HG03442 (cell line): ENCODE measurements at regions not wholly inside any gene's neighbourhood (a gene's known extent, or its start where the extent isn't known, plus 50 kb on each side); places are given as distances from the start of the nearest gene placed in this dataset.
"Not testable (repeated sequence)": the region's sequence is repeated elsewhere in the genome, so short reads cannot be mapped to it uniquely, and the experiment has no call there.

ENCODE experiments used
- ATAC-seq: cut with Tn5 transposase; IDR thresholded peaks from one replicate; pipeline ENCODE4 v1.9.1; 2021; ENCODE audit warnings: mild to moderate bottlenecking, moderate library complexity; ENCODE audit not compliant: unreplicated experiment

DNA sequence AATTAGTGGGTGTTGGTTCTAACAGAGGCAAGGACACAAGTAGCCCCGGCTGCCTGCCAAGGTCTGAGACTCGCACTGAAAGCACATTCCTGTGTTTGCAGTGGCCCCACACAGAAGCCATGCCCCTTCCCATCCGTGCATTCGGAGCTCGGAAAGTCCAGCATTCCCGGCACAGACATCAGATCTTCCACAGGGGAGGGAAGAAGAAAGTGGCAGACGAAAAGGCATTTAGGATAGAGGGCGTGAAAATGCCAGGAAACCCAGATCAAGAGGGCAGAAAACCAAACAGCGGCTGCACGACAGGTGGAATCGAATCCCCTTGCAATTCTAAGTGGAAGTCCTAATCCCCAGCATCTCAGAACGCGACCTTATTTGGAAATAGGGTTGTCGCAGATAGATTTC lies 105.5 kb upstream of the ASB18 start:
- no peak for ATAC-seq

- ATAC-seq: no peak
Observed at GRCh38 chr2:236370847-236371409, 106.7 kb upstream of the ASB18 start.

GRCh38 chr2:236375973-236376476 lies 111.8 kb upstream of the ASB18 start:
- no peak for ATAC-seq

- no peak for ATAC-seq
Observed at GRCh38 chr2:236376566-236377244, 112.5 kb upstream of the ASB18 start.

DNA sequence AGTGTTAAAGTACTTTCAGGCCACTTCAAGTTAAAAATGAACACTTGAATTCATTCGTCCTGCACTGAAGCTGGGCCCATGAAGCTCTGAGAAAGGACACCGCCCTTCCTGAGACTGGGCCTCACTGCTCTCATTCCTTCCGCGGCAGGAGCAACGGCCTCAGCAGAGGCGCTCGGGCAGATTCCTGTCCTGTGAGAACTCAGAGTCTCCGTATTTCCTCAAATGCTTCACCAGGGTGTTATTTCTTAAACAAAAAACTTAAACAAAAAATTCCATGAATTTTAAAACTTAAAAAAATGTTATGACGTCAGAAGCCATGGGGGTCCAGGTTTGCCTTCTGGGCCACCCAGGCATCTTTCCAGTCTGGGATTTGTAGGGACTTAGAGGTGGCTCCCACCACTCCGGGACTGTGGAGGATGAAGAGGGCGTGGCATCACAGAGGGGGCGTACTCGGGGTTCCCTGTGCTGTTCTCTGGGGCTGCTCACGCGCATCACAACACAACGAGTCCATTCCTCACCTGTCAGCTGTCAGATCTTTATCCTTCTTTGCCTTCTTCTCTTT lies 115.9 kb upstream of the ASB18 start:
- no peak for ATAC-seq

DNA sequence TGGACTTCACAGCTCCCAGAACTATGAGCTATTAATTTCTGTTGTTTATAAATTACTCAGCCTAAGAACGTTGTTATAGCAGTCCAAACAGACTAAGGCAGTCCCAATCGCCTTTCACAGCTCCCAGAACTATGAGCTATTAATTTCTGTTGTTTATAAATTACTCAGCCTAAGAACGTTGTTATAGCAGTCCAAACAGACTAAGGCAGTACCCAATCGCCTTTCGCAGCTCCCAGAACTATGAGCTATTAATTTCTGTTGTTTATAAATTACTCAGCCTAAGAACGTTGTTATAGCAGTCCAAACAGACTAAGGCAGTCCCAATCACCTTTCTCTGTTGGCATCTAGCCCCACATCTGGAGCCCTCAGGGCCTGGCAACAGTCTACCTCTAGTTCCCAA lies 117.0 kb upstream of the ASB18 start:
- ATAC-seq: not testable (repeated sequence)

DNA sequence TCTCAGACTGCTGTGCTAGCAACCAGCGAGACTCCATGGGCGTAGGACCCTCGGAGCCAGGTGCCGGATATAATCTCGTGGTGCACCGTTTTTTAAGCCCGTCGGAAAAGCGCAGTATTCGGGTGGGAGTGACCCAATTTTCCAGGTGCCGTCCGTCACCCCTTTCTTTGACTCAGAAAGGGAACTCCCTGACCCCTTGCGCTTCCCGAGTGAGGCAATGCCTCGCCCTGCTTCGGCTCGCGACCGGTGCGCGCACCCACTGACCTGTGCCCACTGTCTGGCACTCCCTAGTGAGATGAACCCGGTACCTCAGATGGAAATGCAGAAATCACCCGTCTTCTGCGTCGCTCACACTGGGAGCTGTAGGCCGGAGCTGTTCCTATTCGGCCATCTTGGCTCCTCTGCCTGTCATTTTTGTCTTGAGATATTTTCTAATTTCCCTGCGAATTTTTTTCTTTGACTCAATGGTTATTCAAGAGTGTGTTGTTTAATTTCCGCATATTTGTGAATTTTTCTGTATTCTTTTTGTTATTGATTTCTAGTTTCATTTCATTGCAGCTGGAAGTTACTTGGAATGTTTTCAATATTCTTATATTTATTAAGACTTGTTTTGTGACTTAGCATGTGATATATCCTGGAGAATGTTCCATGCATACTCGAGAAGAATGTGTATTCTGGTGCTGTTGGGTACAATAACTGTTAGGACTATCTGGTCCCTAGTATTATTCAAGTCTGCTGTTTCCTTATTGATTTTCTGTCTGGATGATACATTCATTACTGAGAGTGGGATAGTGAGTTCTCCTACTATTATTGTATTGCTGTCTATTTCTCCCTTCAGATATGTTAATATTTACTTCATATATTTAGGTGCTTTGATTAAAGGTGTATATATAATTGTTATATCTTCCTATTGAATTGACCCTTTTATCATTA lies 125.3 kb upstream of the ASB18 start:
- not testable (repeated sequence) for ATAC-seq

DNA sequence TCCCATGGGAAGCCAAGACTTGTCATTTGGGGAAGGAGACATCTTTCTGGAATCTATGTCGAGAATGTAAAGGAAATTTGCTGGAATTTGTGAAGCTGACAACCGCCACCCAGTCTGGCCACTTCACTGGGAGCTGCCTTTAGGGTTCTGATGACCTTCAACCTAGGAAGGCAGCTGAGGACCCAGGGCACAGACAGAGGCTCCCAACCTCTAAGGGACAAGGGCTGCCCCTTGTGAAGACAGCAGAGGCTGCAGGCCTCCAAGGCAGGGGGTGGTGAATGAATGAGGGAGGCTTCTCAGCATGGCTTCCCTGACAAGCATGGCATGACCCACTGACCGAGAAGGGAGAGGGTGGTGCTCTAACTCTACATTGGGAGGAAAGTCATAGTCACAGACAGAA lies 128.9 kb upstream of the ASB18 start:
- ATAC-seq: no peak

- ATAC-seq: no peak
Observed at GRCh38 chr2:236393581-236393980, 129.4 kb upstream of the ASB18 start.

DNA sequence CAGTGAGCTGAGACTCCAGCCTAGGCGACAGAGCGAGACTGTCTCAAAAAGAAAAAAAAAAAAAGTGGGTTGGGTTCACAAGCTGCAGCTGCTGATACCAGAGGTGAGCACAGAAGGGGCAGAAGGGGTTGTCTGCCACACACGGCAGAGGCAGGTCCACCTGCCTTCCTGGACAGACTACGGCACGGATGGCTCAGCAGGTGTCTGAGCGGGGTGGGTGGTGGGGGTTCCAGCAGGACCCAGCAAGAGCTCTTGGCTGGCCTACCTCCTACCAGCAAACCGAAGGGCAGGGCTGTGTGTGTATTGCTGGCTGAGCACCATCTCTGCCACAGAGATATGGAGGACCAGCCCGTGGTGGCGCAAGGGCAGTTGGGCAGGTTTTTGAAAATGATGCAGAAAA lies 130.4 kb upstream of the ASB18 start:
- no peak for ATAC-seq

DNA sequence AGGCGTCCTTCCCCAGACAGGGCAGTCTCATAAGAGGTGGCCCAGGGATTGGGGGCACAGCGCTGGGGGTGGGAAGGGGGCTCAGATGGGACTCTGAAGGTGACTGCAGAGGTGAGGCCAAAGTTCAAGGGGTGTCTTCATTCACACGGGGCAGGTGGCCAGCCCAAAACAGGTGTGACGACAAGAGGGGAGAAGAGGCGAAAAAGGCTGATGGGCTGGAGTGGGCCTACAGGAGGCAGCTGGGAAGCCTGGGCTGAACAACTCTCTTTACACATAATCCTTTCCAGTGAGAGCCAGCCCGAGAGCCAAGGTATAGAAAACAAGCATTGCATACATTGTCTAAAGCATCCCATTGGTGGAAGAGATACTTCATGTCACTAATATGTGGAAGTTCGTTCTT lies 130.9 kb upstream of the ASB18 start:
- no peak for ATAC-seq

DNA sequence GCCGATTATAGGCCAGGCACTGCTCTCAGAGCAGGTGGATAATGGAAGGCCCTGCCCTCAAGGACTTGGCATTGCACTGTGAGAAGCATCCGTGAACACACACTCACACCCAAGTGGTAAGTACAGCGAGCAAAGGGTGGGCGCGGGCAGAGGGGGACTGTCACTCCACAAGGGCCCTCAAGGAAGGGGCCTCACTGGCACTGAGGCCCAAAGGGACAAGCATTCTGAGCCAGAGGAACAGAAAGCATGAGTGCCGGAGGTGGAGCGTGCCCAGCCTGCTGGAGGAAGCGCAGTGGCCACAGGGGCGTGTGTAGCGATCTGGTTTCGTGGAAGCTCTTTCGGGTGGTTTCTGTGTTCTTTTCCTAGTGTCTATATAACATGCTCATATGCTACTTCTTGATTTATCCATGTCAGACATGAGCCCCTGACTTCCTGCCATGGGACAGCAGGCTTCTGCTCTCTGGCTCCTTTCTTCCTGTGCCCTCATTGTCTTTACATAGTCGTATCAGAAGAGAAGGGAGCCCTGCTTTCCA lies 132.7 kb upstream of the ASB18 start:
- no peak for ATAC-seq

DNA sequence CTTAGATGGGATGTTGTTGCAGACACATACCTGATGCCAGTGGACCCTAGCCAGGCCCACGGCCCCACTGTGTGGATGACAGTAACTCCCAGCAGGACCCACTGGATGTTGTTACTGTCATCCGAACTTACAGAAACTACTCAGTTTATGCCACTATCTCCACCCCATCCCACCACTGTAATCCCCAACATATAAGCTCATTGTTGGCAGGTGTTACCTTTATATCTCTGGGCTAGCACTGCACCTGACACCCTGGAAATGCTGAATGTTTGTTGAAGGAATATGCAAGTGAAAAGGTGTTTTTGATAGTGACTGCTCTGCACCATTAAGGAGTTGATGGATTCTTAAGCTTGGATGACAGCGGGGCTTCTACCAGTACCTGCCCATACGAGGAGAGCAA lies 133.5 kb upstream of the ASB18 start:
- ATAC-seq: no peak

DNA sequence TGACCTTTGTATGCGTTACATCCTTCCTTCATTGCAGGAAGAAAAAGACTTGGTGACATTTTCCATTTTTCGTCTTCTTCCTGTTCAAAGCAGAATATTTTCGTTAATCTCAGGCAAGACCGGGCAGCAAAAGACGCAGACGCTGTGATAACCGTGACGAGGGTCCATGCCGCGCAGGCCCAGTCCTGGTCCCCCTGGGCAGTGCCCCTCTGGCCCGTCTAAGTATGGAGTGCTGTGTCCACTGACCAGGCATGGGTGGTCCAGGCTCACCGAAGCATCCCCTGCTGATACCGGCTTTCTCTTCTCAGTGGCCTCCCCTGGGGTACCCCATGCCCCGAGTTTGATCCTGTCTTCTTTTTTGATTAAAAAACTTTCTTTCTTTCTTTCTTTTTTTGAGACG lies 135.2 kb upstream of the ASB18 start:
- no peak for ATAC-seq

DNA sequence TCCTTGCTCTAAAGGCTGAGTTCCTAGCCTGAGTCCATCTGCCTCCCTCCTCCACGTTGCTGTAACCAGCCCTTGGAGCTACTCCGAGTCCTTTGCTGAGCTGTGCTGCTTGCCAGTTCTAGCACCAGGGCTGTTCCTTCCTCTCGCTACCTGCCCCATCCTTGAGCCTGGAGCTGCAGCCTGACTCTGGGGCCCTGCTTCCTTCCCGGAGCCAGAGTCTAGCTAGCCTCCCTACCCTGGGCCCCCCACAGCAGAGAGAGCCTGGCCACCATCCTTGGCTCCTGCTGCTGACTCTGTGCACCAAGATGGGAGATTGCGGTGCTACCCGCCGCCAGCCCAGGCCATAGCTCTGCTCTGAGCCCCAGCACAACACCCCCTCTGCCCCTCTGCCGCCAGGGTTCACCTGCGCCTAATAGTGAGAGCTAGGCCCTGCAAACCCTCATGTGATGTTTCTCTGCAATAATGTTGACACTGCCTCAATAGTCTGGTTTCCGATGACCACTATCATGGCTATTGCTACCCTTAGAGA lies 135.9 kb upstream of the ASB18 start:
- ATAC-seq: no peak

DNA sequence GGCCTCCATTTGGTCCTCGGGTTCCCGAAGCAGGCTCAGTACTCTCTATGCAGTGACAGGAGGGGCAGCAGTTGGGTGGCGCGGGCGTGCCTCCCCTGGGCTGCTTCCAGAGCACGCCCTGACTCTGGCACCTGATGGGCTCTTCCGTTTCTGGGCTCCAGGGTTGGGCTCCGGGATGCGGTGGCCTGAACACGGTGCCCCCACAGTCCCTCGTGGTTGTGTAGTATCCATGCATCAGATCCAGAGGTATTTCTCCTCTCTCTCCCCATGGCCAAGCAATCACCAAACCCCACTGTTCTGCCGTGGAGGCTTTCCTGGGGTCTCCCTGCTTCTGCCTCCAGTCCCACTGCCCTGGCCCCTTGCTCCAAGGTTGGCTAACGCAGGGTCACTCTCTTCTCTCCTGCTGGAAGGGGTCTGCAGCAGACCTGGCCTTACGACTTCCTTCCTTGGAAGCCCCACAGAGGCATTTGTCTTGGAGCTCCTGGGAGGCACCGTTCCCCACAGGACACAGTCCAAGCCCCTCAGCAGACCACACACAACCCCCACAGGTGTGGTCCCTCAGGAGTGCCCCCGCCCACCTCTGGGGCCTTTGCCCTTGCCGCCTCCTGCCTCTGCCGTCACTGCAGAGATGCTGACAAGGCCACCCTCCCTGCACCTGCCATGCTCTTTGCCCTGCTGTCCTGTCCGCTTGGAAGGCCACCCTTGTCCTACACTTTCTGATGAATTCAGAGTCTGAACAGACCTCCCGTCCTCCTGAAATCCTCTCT lies 136.6 kb upstream of the ASB18 start:
- ATAC-seq: no peak

GRCh38 chr2:236402033-236402790 lies 138.0 kb upstream of the ASB18 start:
- no peak for ATAC-seq

DNA sequence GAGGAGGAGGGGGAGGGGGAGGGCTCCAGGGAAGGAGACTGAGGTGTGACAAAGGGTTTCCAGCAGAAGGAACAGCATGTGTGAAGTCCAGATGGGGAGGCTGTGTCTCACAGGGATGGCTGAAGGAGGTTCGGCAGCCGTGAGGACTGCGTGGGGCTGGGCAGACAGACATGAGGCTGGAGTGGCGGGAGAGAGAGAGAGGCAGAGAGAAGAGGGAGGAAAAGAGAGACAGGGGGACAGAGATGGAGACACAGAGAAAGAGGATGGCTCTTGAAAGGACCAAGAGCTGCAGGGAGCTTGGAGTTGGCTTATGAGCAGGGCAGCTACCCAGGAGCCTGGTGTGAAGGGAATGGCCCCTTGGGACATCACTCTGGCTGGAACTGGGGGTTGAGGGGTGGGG lies 138.9 kb upstream of the ASB18 start:
- no peak for ATAC-seq

GRCh38 chr2:236403811-236404210 lies 139.6 kb upstream of the ASB18 start:
- ATAC-seq: no peak
